NB4 (cell line): ENCODE measurements at regions not wholly inside any gene's neighbourhood (a gene's known extent, or its start where the extent isn't known, plus 50 kb on each side); places are given as distances from the start of the nearest gene placed in this dataset.

Source experiments
- TF ChIP-seq, protein P1 (sequence below): IDR thresholded peaks from one replicate; pipeline ENCODE4 v1.5.1; 2012; ENCODE audit warnings: low read depth, low read length
- TF ChIP-seq, protein P2 (sequence below): IDR thresholded peaks from 2 replicates; pipeline ENCODE4 v1.6.1; 2011; ENCODE audit warnings: low read depth, low read length

DNA sequence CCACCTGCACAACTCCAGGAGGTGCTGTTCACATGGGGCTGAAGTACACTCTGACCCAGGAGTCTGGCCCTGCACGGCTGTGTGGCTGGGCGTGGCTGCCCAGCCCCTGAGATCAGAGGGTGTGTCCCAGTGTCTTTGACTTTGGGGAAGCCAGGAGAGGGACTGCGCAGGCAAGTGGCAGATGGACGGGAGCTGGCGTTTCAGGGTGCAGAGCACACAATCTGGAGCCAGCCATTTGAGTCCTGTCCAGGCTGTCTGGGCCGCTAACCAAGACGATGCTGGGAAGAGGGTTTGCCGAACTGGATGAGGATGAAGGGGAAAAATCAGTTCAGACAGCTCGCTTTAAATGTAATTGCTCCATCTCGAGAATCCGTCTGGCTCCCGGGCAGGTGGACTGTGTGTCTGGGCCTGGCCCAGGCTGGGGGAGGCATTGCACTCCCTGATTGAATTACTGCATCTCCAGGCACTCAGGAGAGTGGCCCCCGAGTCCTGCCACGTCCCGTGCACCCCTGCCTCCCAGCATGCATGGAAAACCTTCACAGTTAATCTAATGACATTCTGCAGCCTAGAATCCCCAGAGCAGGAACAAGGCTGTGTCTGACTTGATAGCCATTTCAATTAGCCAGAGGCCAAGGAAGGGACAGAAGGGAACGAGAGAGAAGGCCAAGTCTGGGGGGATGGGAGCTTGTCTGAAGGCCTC, 120.8 kb upstream of the NANOS1 start:
- TF ChIP-seq, protein P1, sequence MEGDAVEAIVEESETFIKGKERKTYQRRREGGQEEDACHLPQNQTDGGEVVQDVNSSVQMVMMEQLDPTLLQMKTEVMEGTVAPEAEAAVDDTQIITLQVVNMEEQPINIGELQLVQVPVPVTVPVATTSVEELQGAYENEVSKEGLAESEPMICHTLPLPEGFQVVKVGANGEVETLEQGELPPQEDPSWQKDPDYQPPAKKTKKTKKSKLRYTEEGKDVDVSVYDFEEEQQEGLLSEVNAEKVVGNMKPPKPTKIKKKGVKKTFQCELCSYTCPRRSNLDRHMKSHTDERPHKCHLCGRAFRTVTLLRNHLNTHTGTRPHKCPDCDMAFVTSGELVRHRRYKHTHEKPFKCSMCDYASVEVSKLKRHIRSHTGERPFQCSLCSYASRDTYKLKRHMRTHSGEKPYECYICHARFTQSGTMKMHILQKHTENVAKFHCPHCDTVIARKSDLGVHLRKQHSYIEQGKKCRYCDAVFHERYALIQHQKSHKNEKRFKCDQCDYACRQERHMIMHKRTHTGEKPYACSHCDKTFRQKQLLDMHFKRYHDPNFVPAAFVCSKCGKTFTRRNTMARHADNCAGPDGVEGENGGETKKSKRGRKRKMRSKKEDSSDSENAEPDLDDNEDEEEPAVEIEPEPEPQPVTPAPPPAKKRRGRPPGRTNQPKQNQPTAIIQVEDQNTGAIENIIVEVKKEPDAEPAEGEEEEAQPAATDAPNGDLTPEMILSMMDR: no peak
- TF ChIP-seq, protein P2, sequence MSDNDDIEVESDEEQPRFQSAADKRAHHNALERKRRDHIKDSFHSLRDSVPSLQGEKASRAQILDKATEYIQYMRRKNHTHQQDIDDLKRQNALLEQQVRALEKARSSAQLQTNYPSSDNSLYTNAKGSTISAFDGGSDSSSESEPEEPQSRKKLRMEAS: no peak
